ENCODE measurements at regions not wholly inside any gene's neighbourhood (a gene's known extent, or its start where the extent isn't known, plus 50 kb on each side); places are given as distances from the start of the nearest gene placed in this dataset.
A peak's percentile ranks its signal among the peaks of the same experiment; 100 is the strongest.

GRCh38 chr16:51762081-51762996 is 611.3 kb upstream of the SALL1 start:
- H3K27ac ChIP-seq (ENCODE audit: low read depth) = no peak overlapping the region
- H3K79me2 ChIP-seq (replicated peaks; ENCODE audit: insufficient read depth) = no peaks in the 10 kb centered on the region
- no peaks in the 10 kb centered on the region for H4K20me1 ChIP-seq (replicated peaks; ENCODE audit: insufficient read depth)
- peak; percentile 91 for ATAC-seq
- Mint-ChIP-seq H3K27ac (no peak overlapping the region), H3K9me3 (no peaks in the 10 kb centered on the region), H3K4me1 (peaks cover 59% of the 10 kb centered on the region), H3K27me3 (ENCODE audit: insufficient read depth, low read depth, poor library complexity) (peaks cover 8% of the 10 kb centered on the region), H3K4me3 (peak overlapping the region; percentile 54), H3K36me3 (ENCODE audit: low read depth) (no peaks in the 10 kb centered on the region)
- no peak for TF ChIP-seq EZH2 (IDR thresholded peaks at IDR 0.05; ENCODE audit: low read depth, unreplicated experiment)
- TF ChIP-seq POLR2AphosphoS5 (IDR thresholded peaks at IDR 0.05; ENCODE audit: low read depth) = no peak
- no peak for TF ChIP-seq ZNF462 (CRISPR knock-in tag; IDR thresholded peaks at IDR 0.05)
- TF ChIP-seq EZH2phosphoT487 (IDR thresholded peaks at IDR 0.05; ENCODE audit: unreplicated experiment) = no peak
- peak; percentile 87 to 94 for TF ChIP-seq CTCF (conservative IDR thresholded peaks at IDR 0.05; ENCODE audit: low read depth in 2 of 2)
- TF ChIP-seq ZNF114 (CRISPR knock-in tag; IDR thresholded peaks at IDR 0.05) = no peak
- TF ChIP-seq NANOG (IDR thresholded peaks at IDR 0.05; ENCODE audit: borderline replicate concordance) = no peak
- TF ChIP-seq ETS1 (IDR thresholded peaks at IDR 0.05) = no peak
- no peaks in the 10 kb centered on the region for H3F3A ChIP-seq (replicated peaks; ENCODE audit: low read depth)
- peak overlapping the region; percentile 78 for H3K4me2 ChIP-seq
- DNase-seq (ENCODE audit: low spot score) = peak; percentile 87
- no peaks in the 10 kb centered on the region for H3K9me2 ChIP-seq (ENCODE audit: insufficient read depth)
- H3K4me3 ChIP-seq = peak overlapping the region; percentile 41
- no peaks in the 10 kb centered on the region for H3K36me3 ChIP-seq (ENCODE audit: insufficient read depth)
- H3K4me1 ChIP-seq (ENCODE audit: insufficient read depth) = peaks cover 32% of the 10 kb centered on the region
- no peaks in the 10 kb centered on the region for H3K27me3 ChIP-seq (ENCODE audit: insufficient read depth)
- peak overlapping the region; percentile 96; the same call in 1 of the 2 replicates for H2AFZ ChIP-seq
